ENCODE measurements at regions not wholly inside any gene's neighbourhood (a gene's known extent, or its start where the extent isn't known, plus 50 kb on each side); places are given as distances from the start of the nearest gene placed in this dataset.
"Not testable (repeated sequence)": the region's sequence is repeated elsewhere in the genome, so short reads cannot be mapped to it uniquely, and the experiment has no call there.

GRCh38 chr11:70600911-70601415 lies 202.6 kb downstream of the CTTN start:
- H3K36me3 ChIP-seq (ENCODE audit: insufficient read depth, low read length); H3K4me3 ChIP-seq (ENCODE audit: low read length); H3K79me2 ChIP-seq (replicated peaks; ENCODE audit: insufficient read depth, low read length); H3K9me3 ChIP-seq (ENCODE audit: low read length); H3K9me2 ChIP-seq (ENCODE audit: insufficient read depth, low read length); H3K27me3 ChIP-seq (ENCODE audit: insufficient read depth, low read depth, low read length); H3K9ac ChIP-seq (ENCODE audit: low read length); H3K4me2 ChIP-seq (ENCODE audit: low read length); H3F3A ChIP-seq (ENCODE audit: insufficient read depth, low read length, poor library complexity, severe bottlenecking); H3K27ac ChIP-seq (ENCODE audit: low read length); H2AFZ ChIP-seq (ENCODE audit: low read depth, low read length); H4K20me1 ChIP-seq (ENCODE audit: insufficient read depth): not testable (repeated sequence)

DNA sequence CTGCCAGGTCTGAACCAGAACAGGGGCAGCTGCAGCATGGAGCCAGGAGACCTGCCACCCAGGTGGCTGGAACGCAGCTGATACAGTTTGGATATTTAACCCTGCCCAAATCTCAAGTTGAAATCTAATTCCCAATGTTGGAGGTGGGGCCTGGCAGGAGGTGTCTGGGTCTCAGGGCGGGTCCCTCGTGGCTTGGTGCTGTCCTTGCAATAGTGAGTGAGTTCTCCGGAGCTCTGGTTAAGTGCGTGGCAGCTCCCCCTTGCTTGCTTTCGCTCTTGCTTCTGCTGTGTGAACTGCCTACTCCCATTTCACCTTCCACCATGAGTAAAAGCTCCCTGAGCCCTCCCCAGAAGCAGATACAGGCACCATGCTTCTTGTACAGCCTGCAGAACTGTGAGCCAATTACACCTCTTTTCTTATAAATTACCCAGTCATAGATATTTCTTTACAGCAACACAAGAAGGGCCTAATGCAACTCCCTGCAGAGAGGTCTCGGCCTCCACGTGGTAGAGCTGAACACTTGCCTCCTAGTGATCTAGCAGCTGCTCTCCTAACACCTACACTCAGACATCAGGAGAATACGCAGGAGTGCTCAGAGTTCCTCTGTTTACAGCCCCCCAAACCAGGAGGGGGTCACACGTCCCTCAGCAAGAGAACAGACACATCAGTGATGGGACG lies 203.7 kb downstream of the CTTN start:
- Histone ChIP-seq H3K27ac (ENCODE audit: low read length) (no peak overlapping the region), H3K79me2 (replicated peaks; ENCODE audit: insufficient read depth, low read length) (peaks cover 1% of the 10 kb centered on the region), H3K9me2 (ENCODE audit: insufficient read depth, low read length) (no peaks in the 10 kb centered on the region), H3K27me3 (ENCODE audit: insufficient read depth, low read depth, low read length) (no peaks in the 10 kb centered on the region), H3K9me3 (ENCODE audit: low read length) (no peaks in the 10 kb centered on the region), H3K4me2 (ENCODE audit: low read length) (no peak overlapping the region), H3K36me3 (ENCODE audit: insufficient read depth, low read length) (no peaks in the 10 kb centered on the region), H2AFZ (ENCODE audit: low read depth, low read length) (no peak overlapping the region), H3K4me3 (ENCODE audit: low read length) (no peak overlapping the region), H4K20me1 (ENCODE audit: insufficient read depth) (peaks cover 5% of the 10 kb centered on the region), H3F3A (ENCODE audit: insufficient read depth, low read length, poor library complexity, severe bottlenecking) (no peaks in the 10 kb centered on the region), H3K9ac (ENCODE audit: low read length) (no peak overlapping the region)
- no peak for TF ChIP-seq SMC3 (conservative IDR thresholded peaks at IDR 0.05; ENCODE audit: poor library complexity)
- TF ChIP-seq MXI1 (conservative IDR thresholded peaks at IDR 0.05; ENCODE audit: poor library complexity, severe bottlenecking): no peak

- Histone ChIP-seq H3K27ac (ENCODE audit: low read length) (no peak overlapping the region), H2AFZ (ENCODE audit: low read depth, low read length) (no peak overlapping the region), H3K9me3 (ENCODE audit: low read length) (no peaks in the 10 kb centered on the region), H3F3A (ENCODE audit: insufficient read depth, low read length, poor library complexity, severe bottlenecking) (no peaks in the 10 kb centered on the region), H3K4me3 (ENCODE audit: low read length) (no peak overlapping the region), H3K36me3 (ENCODE audit: insufficient read depth, low read length) (no peaks in the 10 kb centered on the region), H3K27me3 (ENCODE audit: insufficient read depth, low read depth, low read length) (no peaks in the 10 kb centered on the region), H3K9me2 (ENCODE audit: insufficient read depth, low read length) (no peaks in the 10 kb centered on the region), H3K9ac (ENCODE audit: low read length) (no peak overlapping the region), H4K20me1 (ENCODE audit: insufficient read depth) (peaks cover 5% of the 10 kb centered on the region), H3K79me2 (replicated peaks; ENCODE audit: insufficient read depth, low read length) (peaks cover 2% of the 10 kb centered on the region), H3K4me2 (ENCODE audit: low read length) (no peak overlapping the region)
- TF ChIP-seq MXI1 (conservative IDR thresholded peaks at IDR 0.05; ENCODE audit: poor library complexity, severe bottlenecking) (no peak), EP300 (conservative IDR thresholded peaks at IDR 0.05; ENCODE audit: poor library complexity, severe bottlenecking) (no peak), REST (IDR thresholded peaks at IDR 0.05; ENCODE audit: borderline replicate concordance) (no peak), POLR2AphosphoS5 (IDR thresholded peaks at IDR 0.05) (no peak)
Observed at GRCh38 chr11:70603114-70603755, 204.9 kb downstream of the CTTN start.
